CD4-positive, alpha-beta T cell (primary cell): ENCODE measurements at regions not wholly inside any gene's neighbourhood (a gene's known extent, or its start where the extent isn't known, plus 50 kb on each side); places are given as distances from the start of the nearest gene placed in this dataset.

ENCODE experiments used
- ATAC-seq: fragments of 200-7000 bp; cut with Tn5 transposase; one replicate; pipeline ENCODE4 v1.10.0; 2022; ENCODE audit warnings: mild to moderate bottlenecking; ENCODE audit not compliant: poor library complexity
- CTCF ChIA-PET: fragments of 350-600 bp; sonication (Branson Sonifier 250); formaldehyde crosslinking; loops from one replicate; lab custom pipeline; 2021; ENCODE audit warnings: antibody characterized with exemption, inconsistent platforms; lab: Charles Lee
- POLR2A ChIA-PET: fragments of 350-600 bp; sonication (Branson Sonifier 250); formaldehyde crosslinking; loops from one replicate; lab custom pipeline; 2021; ENCODE audit warnings: antibody characterized with exemption, inconsistent platforms; lab: Charles Lee
- DNase-seq, 14 experiments: peaks; one replicate each; pipeline ENCODE4 v3.0.0-alpha.2; 2013 to 2020; ENCODE audit warnings: mixed read lengths in 2 of 14
- H3K27ac ChIP-seq, 2 donors: one replicate each; pipeline versions ENCODE4 v1.5.1 to v1.7.0; 2013; ENCODE audit warnings: low read length in 2 of 2, low read depth in 1 of 2, mild to moderate bottlenecking in 1 of 2
- H3K27me3 ChIP-seq, 2 experiments: 1 replicate in 1 of 2; 2 replicates in 1 of 2; pipeline versions ENCODE4 v1.6.1 to v1.7.0; 2013; ENCODE audit warnings: low read length in 2 of 2, control low read depth in 1 of 2, mild to moderate bottlenecking in 1 of 2, moderate library complexity in 1 of 2; ENCODE audit not compliant: insufficient read depth in 2 of 2, control insufficient read depth in 1 of 2
- H3K36me3 ChIP-seq: one replicate; pipeline ENCODE4 v1.6.1; 2013; ENCODE audit warnings: low read length, control low read depth; ENCODE audit not compliant: insufficient read depth
- H3K4me1 ChIP-seq: one replicate; pipeline ENCODE4 v1.6.1; 2013; ENCODE audit warnings: low read length, control low read depth; ENCODE audit not compliant: insufficient read depth
- H3K4me3 ChIP-seq: one replicate; pipeline ENCODE4 v1.5.1; 2013; ENCODE audit warnings: mild to moderate bottlenecking, low read length, moderate library complexity
- H3K9me3 ChIP-seq, 2 experiments: 1 replicate in 1 of 2; 2 replicates in 1 of 2; pipeline versions ENCODE4 v1.6.1 to v1.7.0; 2013; ENCODE audit warnings: low read length in 2 of 2, mild to moderate bottlenecking in 2 of 2, control low read depth in 1 of 2, moderate library complexity in 1 of 2; ENCODE audit not compliant: control insufficient read depth in 1 of 2, insufficient read depth in 1 of 2
- H3K27ac Mint-ChIP-seq: one replicate; pipeline ENCODE4 v1.8.0; 2020; ENCODE audit warnings: mixed read lengths
- H3K27me3 Mint-ChIP-seq: one replicate; pipeline ENCODE4 v1.8.0; 2021; ENCODE audit warnings: mixed read lengths
- H3K36me3 Mint-ChIP-seq: one replicate; pipeline ENCODE4 v1.8.0; 2021; ENCODE audit warnings: low read depth, mixed read lengths
- H3K4me1 Mint-ChIP-seq: one replicate; pipeline ENCODE4 v1.8.0; 2021; ENCODE audit warnings: low read depth, mixed read lengths
- H3K4me3 Mint-ChIP-seq: one replicate; pipeline ENCODE4 v1.8.0; 2020; ENCODE audit warnings: mild to moderate bottlenecking, mixed read lengths
- H3K9me3 Mint-ChIP-seq: one replicate; pipeline ENCODE4 v1.8.0; 2020; ENCODE audit warnings: mixed read lengths
- CTCF ChIP-seq: fragments of 200-600 bp; IDR thresholded peaks from one replicate; pipeline ENCODE4 v1.8.0; 2022; ENCODE audit warnings: antibody characterized with exemption, mild to moderate bottlenecking
- intact Hi-C, 2 experiments: fragments of 100-400 bp; cut with DNase I in 1 of 2; cut with micrococcal nuclease in 1 of 2; formaldehyde crosslinking; loops; one replicate each; pipeline versions ENCODE4 v1.15.1 to v1.9.0; 2023 to 2025; cut with DNase I, micrococcal nuclease

GRCh38 chr4:67106861-67107460 is 438.3 kb downstream of the CENPC start:
- DNase-seq (no peak), ATAC-seq (no peak)
- Histone ChIP-seq H3K4me1 (no peaks in the 10 kb centered on the region), H3K27me3 (no peaks in the 10 kb centered on the region), H3K36me3 (no peaks in the 10 kb centered on the region), H3K27ac (no peak overlapping the region), H3K9me3 (no peaks in the 10 kb centered on the region), H3K4me3 (no peak overlapping the region)
- no peak overlapping the region for H3K27ac Mint-ChIP-seq
- CTCF ChIA-PET: no interaction called here
- POLR2A ChIA-PET: no interaction called here
- no peak for TF ChIP-seq CTCF
- no peaks in the 10 kb centered on the region for H3K36me3 Mint-ChIP-seq
- intact Hi-C loops: no loop called here
- H3K4me3 Mint-ChIP-seq: no peak overlapping the region
- H3K27me3 Mint-ChIP-seq: no peaks in the 10 kb centered on the region
- H3K4me1 Mint-ChIP-seq: no peaks in the 10 kb centered on the region
- no peaks in the 10 kb centered on the region for H3K9me3 Mint-ChIP-seq

GRCh38 chr4:67104145-67104544 is 441.2 kb downstream of the CENPC start:
- Histone ChIP-seq H3K4me3 (no peak overlapping the region), H3K27me3 (no peaks in the 10 kb centered on the region), H3K27ac (no peak overlapping the region), H3K9me3 (no peaks in the 10 kb centered on the region), H3K36me3 (no peaks in the 10 kb centered on the region), H3K4me1 (no peaks in the 10 kb centered on the region)
- Mint-ChIP-seq H3K4me3 (no peak overlapping the region), H3K9me3 (no peaks in the 10 kb centered on the region), H3K27me3 (no peaks in the 10 kb centered on the region), H3K36me3 (no peaks in the 10 kb centered on the region), H3K27ac (no peak overlapping the region), H3K4me1 (no peaks in the 10 kb centered on the region)
- ChIA-PET POLR2A (no interaction called here), CTCF (interaction anchor here (1.0 kb wide), 1 partner anchor 16 kb away, joined by 3 read pairs; no protein-coding TSS in a partner anchor)
- no peak for TF ChIP-seq CTCF
- intact Hi-C loops: no loop called here
- ATAC-seq (no peak), DNase-seq (no peak)

GRCh38 chr4:67103001-67103747 is 442.1 kb downstream of the CENPC start:
- Mint-ChIP-seq H3K36me3 (no peaks in the 10 kb centered on the region), H3K4me1 (no peaks in the 10 kb centered on the region), H3K4me3 (no peak overlapping the region), H3K27me3 (no peaks in the 10 kb centered on the region), H3K9me3 (no peaks in the 10 kb centered on the region), H3K27ac (no peak overlapping the region)
- DNase-seq: no peak
- Histone ChIP-seq H3K36me3 (no peaks in the 10 kb centered on the region), H3K4me1 (no peaks in the 10 kb centered on the region), H3K9me3 (no peaks in the 10 kb centered on the region), H3K27me3 (no peaks in the 10 kb centered on the region), H3K27ac (no peak overlapping the region), H3K4me3 (no peak overlapping the region)
- no peak for TF ChIP-seq CTCF
- ChIA-PET CTCF (interaction anchor here (1.0 kb wide), 1 partner anchor 15 kb away, joined by 3 read pairs; no protein-coding TSS in a partner anchor), POLR2A (no interaction called here)
- no peak for ATAC-seq
- intact Hi-C loops: no loop called here
